ENCODE measurements at regions not wholly inside any gene's neighbourhood (a gene's known extent, or its start where the extent isn't known, plus 50 kb on each side); places are given as distances from the start of the nearest gene placed in this dataset.

DNA sequence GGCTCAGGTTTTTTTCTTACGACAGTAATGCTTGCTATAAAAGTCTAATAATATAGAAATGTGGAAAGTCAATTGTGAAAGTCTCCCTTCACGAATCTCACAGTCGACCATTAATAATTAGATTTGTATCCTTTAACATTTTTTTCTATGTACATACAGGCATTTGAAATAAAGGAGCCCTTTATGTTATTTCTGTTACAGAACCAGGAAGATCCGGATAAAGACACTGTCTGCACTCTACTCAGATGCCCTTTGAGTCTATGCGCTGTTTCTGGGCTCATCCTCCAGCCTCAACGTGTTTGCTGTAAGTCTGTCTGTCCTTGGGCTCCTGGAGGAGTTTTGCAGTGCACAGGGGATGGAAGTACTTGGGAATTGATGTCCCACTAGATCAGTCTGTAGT, 212.2 kb upstream of the ATP2B1 start:
- no peak for DNase-seq (ENCODE audit: low read depth in 2 of 2)

- no peak for DNase-seq (ENCODE audit: low read depth in 2 of 2)
These were observed 210.7 kb upstream of the ATP2B1 start for GRCh38 chr12:89919241-89919906.

GRCh38 chr12:89918172-89918846, 209.7 kb upstream of the ATP2B1 start:
- no peak for DNase-seq (ENCODE audit: low read depth in 2 of 2)

GRCh38 chr12:89909753-89910152, 201.1 kb upstream of the ATP2B1 start:
- DNase-seq (ENCODE audit: low read depth in 2 of 2), result no peak

DNA sequence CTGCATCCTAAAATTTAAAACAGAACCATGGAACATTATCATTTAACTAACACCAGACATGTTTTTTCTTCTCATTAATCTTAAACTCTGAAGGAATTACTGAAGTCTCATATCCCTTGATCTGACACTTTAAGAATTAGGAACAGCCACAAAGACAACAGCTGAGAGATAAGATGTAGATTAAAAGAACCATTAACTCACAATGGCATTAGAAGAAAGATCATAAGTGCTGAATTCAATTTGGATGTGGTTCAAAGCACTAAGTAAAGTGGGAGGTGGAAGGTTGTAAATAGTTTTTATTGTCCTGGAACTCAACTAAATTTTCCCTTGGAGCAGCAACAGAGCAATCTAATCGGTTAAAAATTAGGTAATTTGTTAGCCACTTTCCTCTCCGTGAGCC, 199.0 kb upstream of the ATP2B1 start:
- DNase-seq (ENCODE audit: low read depth in 2 of 2), result no peak

GRCh38 chr12:89906824-89907223, 198.2 kb upstream of the ATP2B1 start:
- no peak for DNase-seq (ENCODE audit: low read depth in 2 of 2)

DNA sequence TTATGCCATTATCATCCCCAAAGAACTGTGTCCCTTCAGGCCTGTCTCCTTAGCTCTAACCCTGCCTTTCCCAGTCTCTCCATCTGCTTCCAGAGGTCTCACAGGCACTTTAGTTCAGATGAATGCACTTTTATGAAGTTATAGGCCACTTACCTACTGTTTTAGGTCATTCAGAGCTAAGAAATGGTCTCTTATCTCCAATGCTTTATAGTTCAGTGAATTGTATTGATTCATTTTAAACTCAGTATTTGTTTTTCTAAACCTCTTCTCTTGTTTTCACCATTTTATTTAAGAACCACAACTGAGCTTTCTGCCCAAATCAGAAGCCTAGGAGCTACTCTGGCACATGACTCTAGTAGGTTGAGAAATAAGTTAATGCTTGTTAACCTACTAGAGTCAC, 197.5 kb upstream of the ATP2B1 start:
- DNase-seq (ENCODE audit: low read depth in 2 of 2), result no peak

DNA sequence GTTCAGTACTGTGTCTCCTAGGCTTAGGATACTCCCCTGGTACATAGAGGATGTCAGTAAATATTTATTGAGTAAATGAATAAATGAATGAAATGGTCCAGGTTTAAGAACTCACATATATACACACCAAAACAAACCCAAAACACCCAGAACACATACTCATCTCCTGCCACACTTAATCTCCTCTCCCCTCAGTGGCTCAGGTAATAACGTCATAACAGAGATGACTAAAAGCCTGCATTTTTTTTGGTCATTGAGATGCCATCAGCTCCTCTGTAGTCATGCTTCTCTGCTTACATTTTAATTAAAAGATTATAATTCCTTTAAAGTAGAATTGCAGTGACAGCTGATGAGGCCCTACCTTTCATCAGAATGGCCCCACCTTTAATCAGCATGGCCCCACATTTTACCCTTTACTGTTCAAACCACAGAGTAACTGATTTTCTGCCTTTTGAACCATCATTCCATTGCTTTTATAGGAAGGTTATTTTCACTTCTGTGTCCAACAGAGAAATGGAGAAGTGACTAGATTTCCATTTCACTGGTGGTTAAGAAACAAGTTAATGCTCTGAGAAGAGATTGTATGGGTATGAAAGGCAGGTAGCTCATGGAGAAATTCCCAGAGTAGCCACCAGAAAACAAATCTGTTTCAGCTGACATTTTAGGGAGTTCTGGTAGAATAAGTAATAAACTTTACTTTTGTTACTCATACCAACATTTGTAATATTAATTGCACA, 193.4 kb upstream of the ATP2B1 start:
- no peak for DNase-seq (ENCODE audit: low read depth in 2 of 2)

DNA sequence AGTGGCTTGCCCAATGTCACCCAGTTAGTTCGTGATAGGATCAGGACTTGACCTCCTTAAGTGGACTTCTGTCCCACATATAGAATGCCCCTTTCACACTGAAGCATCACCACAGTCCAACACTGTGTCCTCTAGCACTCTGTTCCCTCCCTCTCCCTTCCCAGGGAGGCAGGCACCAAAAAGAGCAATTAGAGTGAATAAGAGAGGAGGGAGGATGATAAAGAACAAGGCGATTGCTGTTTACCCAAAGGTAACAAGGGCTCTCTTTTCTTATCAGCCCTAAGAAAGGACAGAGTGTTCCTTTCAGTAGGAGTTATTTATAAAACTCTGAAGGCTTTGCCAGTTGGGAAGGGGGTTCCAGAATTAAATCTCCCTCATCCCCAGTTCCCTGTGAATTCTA, 192.7 kb upstream of the ATP2B1 start:
- no peak for DNase-seq (ENCODE audit: low read depth in 2 of 2)

GRCh38 chr12:89899651-89900050, 191.0 kb upstream of the ATP2B1 start:
- DNase-seq (ENCODE audit: low read depth in 2 of 2), result no peak

GRCh38 chr12:89895591-89895990, 187.0 kb upstream of the ATP2B1 start:
- no peak for DNase-seq (ENCODE audit: low read depth in 2 of 2)

DNA sequence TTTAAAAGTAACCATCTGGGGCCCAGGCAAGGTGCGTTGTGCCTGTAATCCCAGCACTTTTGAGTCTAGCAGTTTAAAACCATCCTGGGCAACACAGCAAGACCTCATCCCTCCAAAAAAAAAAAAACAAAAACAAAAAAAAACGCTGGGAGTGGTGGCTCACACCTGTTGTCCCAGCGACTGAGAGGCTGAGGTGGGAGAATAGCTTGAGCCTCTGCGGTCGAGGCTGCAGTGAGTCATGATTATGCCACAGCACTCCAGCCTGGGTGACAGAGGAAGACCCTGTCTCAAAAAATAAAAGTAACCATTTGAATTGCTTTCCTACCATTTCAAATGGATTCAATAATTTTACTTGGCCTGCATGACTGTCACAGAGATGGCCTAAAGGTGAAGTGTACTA, 186.5 kb upstream of the ATP2B1 start:
- DNase-seq (ENCODE audit: low read depth in 2 of 2), result no peak

DNA sequence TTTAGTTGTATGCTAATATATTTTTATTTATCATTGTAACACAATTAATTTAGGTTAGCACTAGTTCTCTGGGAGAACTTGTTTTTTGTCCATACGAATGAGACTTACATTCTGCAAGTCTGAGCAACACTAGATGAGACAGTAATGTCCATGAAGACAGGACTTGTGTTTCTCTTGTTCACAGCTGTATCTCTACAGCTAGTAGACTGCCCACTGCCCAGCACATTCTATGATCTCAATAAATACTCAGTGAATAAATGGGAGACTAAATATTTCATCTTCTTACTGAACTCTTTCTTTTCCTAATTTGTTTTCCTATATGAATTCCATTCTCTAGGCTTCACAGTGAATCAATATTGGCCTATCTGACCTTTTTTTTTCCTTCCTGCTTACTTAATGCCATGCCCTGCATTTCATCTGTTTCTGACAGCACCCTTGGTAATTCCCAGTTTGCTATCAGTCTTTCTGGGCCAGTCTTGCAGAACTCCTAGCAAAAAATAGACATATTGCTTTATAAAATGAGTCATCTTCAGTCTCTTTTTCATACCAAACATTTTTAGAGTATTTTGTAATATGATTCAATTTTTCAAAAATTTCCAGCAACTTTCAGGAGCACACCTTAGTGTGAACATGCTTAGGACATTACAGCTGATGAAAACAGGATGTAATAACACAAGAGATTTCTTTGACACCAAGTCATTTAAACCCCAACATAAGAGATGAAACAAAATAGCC, 185.5 kb upstream of the ATP2B1 start:
- DNase-seq (ENCODE audit: low read depth in 2 of 2), result no peak

GRCh38 chr12:89892436-89892835, 183.8 kb upstream of the ATP2B1 start:
- DNase-seq (ENCODE audit: low read depth in 2 of 2), result no peak

DNA sequence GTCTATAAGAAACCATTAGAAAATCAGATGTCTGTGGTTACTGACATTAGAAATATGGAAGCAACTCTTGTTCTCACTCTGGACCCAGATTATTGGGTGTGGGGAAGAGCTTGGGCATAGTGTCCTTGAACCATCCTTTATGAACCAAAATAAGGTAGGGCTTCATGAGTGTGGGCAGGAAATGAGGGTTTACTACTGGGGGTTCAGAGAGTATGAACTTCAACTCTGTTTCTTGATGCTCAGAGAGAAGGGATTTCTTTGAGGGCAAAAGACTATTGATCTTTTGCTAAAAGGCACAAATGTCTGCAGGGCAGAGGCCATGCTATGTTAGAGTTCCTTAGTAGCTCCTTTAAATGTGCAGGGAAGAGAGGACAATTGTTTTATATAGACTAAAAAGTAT, 183.3 kb upstream of the ATP2B1 start:
- no peak for DNase-seq (ENCODE audit: low read depth in 2 of 2)

GRCh38 chr12:89890161-89890560, 181.5 kb upstream of the ATP2B1 start:
- DNase-seq (ENCODE audit: low read depth in 2 of 2), result no peak

- no peak for DNase-seq (ENCODE audit: low read depth in 2 of 2)
These were observed 180.4 kb upstream of the ATP2B1 start for GRCh38 chr12:89889062-89889461.

- DNase-seq (ENCODE audit: low read depth in 2 of 2), result no peak
These were observed 176.3 kb upstream of the ATP2B1 start for GRCh38 chr12:89884952-89885351.

- DNase-seq (ENCODE audit: low read depth in 2 of 2), result no peak
These were observed 175.8 kb upstream of the ATP2B1 start for GRCh38 chr12:89884416-89884898.

GRCh38 chr12:89883630-89884389, 175.2 kb upstream of the ATP2B1 start:
- DNase-seq (ENCODE audit: low read depth in 2 of 2), result no peak

- DNase-seq (ENCODE audit: low read depth in 2 of 2), result no peak
These were observed 174.2 kb upstream of the ATP2B1 start for GRCh38 chr12:89882792-89883191.

All from stimulated activated CD8-positive, alpha-beta memory T cell treated with anti-CD3 and anti-CD28 coated beads, Interleukin-2, amount 100 ng/mL, for 1 hour (primary cell).